ENCODE measurements at regions not wholly inside any gene's neighbourhood (a gene's known extent, or its start where the extent isn't known, plus 50 kb on each side); places are given as distances from the start of the nearest gene placed in this dataset.

- TF ChIP-seq, protein P1, sequence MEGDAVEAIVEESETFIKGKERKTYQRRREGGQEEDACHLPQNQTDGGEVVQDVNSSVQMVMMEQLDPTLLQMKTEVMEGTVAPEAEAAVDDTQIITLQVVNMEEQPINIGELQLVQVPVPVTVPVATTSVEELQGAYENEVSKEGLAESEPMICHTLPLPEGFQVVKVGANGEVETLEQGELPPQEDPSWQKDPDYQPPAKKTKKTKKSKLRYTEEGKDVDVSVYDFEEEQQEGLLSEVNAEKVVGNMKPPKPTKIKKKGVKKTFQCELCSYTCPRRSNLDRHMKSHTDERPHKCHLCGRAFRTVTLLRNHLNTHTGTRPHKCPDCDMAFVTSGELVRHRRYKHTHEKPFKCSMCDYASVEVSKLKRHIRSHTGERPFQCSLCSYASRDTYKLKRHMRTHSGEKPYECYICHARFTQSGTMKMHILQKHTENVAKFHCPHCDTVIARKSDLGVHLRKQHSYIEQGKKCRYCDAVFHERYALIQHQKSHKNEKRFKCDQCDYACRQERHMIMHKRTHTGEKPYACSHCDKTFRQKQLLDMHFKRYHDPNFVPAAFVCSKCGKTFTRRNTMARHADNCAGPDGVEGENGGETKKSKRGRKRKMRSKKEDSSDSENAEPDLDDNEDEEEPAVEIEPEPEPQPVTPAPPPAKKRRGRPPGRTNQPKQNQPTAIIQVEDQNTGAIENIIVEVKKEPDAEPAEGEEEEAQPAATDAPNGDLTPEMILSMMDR (IDR thresholded peaks at IDR 0.05; ENCODE audit: low read depth, low read length): no peak
- no peak for TF ChIP-seq POLR2A (IDR thresholded peaks at IDR 0.05; ENCODE audit: extremely low read depth, insufficient read length)
- no peak for TF ChIP-seq MAX (IDR thresholded peaks at IDR 0.05; ENCODE audit: low read depth, low read length)
- no peak for TF ChIP-seq MYC (IDR thresholded peaks at IDR 0.05; ENCODE audit: low read depth, low read length)
Measured at GRCh38 chr10:62917475-62918238, 101.5 kb upstream of the EGR2 start.

All from NB4 (cell line).